ENCODE measurements at regions not wholly inside any gene's neighbourhood (a gene's known extent, or its start where the extent isn't known, plus 50 kb on each side); places are given as distances from the start of the nearest gene placed in this dataset.

DNA sequence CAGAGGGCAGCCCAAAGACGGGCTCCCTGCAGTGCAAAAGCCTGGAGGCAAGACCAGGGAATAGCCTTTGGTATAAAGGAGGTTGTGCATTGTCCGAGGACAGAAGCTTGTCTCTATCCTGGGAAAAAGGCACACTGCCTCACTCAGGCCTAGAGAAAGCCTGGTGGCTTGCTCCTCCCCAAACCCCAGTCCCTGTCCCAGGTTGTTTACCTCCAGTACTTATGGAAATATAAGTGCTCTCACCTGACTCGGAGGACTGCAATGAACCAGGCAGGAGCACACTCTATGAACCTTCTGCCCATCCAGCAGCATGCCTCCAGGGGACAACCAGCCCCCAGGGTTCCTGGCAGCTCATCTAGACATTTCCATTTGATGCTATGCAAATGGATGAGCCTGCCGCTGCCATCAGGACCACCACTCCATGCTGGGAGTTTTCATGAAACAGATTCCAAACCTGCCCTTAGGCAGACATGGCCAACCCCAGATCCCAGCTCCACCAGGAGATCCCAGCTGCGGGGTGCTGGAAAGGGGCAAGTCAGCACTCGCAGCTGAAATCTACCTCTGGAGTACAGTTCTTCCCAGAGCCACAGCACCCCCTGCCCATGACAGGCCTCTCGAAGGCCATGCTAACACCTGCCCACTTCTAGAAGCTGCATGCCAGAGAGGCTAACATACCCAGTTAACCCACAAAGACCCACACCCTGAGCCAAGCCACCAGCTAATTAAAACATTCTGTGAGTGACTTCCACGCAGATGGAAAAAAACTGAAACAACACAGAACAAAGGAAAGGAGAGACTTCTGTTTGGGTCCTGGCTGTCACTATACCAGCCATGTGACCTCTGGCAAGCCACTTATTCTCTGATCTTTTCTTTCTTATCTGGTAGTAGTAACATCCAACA, 101.7 kb downstream of the TTC32 start:
- 70 to 83% (median 80%) methylated on average over 7 to 8 of the region's 8 CpGs for WGBS, 4 donors
- no peaks in the 10 kb centered on the region for H3K9me3 ChIP-seq
- no peaks in the 10 kb centered on the region for H3K36me3 ChIP-seq
- DNase-seq (no peak), ATAC-seq (no peak)
- intact Hi-C loops (cut with DNase I), result loop anchor here in 1 of 10 donors (2.0 kb wide), 1 partner anchor 15 kb away; no protein-coding TSS in a partner anchor
- TF ChIP-seq POLR2A (IDR thresholded peaks at IDR 0.05) (no peak), CTCF (IDR thresholded peaks at IDR 0.05) (no peak)
- peak overlapping the region in 2 of 12 donors; percentile 50 to 58 for H3K27ac ChIP-seq
- H3K27me3 ChIP-seq, result no peaks in the 10 kb centered on the region
- H3K4me3 ChIP-seq, result no peak overlapping the region
- peaks cover 2 to 28% (median 16%) of the 10 kb centered on the region in 12 donors for H3K4me1 ChIP-seq

- intact Hi-C loops (cut with DNase I), result no loop called here
- Histone ChIP-seq H3K27ac (no peak overlapping the region), H3K9me3 (no peaks in the 10 kb centered on the region), H3K27me3 (no peaks in the 10 kb centered on the region), H3K4me1 (peaks cover 2 to 25% (median 16%) of the 10 kb centered on the region in 12 donors), H3K36me3 (no peaks in the 10 kb centered on the region), H3K4me3 (no peak overlapping the region)
- no peak for DNase-seq
- no peak for ATAC-seq
- TF ChIP-seq CTCF (IDR thresholded peaks at IDR 0.05), result no peak
- no peak for TF ChIP-seq POLR2A (IDR thresholded peaks at IDR 0.05)
- WGBS, 4 donors, result 75 to 79% (median 78%) methylated on average over 4 of the region's 4 CpGs
These were observed 103.9 kb downstream of the TTC32 start for GRCh38 chr2:19797871-19798270.

GRCh38 chr2:19797243-19797810, 104.5 kb downstream of the TTC32 start:
- DNase-seq, result no peak
- WGBS, 4 donors, result 87 to 88% (median 87%) methylated on average over 4 of the region's 4 CpGs
- no peak overlapping the region for H3K4me3 ChIP-seq
- peaks cover 2 to 20% (median 12%) of the 10 kb centered on the region in 12 donors for H3K4me1 ChIP-seq
- no peak for TF ChIP-seq POLR2A (IDR thresholded peaks at IDR 0.05)
- no peak for TF ChIP-seq CTCF (IDR thresholded peaks at IDR 0.05)
- H3K27ac ChIP-seq, result no peak overlapping the region
- H3K36me3 ChIP-seq, result no peaks in the 10 kb centered on the region
- no peak for ATAC-seq
- intact Hi-C loops (cut with DNase I), result no loop called here
- no peaks in the 10 kb centered on the region for H3K9me3 ChIP-seq
- H3K27me3 ChIP-seq, result no peaks in the 10 kb centered on the region

DNA sequence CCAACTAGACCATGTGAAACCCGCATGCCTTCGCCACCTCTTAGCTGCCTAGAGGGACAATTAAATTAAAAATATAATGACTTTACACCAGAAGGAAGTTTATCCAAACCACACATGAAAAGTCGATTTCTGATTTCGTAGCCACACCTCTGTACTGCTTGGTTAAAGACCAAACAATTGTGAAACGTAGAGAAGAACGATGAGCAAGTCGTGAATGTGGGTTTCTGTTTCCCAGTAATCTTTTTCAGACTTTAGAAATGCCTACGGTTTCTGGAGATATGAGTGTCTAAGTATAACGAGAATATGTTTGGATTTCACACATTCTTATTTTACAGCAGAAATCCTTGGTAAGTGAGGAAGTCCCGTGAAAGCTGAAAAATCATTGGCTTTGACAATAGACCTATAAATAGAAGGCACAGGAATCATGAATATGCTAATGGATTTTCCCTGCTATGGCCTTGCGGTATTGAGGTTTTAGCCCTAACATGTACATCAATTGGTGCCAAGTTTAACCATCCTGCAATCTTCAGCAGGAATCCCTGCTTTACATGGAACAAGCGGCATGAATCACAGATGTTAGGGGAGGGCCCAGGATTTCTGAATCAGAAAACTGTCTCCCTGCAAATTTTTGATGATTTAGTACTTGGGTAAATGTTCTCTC, 105.6 kb downstream of the TTC32 start:
- no peaks in the 10 kb centered on the region for H3K9me3 ChIP-seq
- ATAC-seq, result no peak
- intact Hi-C loops (cut with DNase I), result no loop called here
- no peaks in the 10 kb centered on the region for H3K36me3 ChIP-seq
- H3K27ac ChIP-seq, result no peak overlapping the region
- 82 to 87% (median 85%) methylated on average over 12 of the region's 12 CpGs for WGBS, 4 donors
- H3K27me3 ChIP-seq, result no peaks in the 10 kb centered on the region
- DNase-seq, result no peak
- H3K4me1 ChIP-seq, result peaks cover 0 to 9% (median 2%) of the 10 kb centered on the region in 12 donors
- no peak overlapping the region for H3K4me3 ChIP-seq
- no peak for TF ChIP-seq POLR2A (IDR thresholded peaks at IDR 0.05)
- TF ChIP-seq CTCF (IDR thresholded peaks at IDR 0.05), result no peak
